H9 (cell line): ENCODE measurements at regions not wholly inside any gene's neighbourhood (a gene's known extent, or its start where the extent isn't known, plus 50 kb on each side); places are given as distances from the start of the nearest gene placed in this dataset.

Source experiments
- DNase-seq: peaks from one replicate; pipeline ENCODE4 v3.0.0-alpha.2; 2017
- H2AFZ ChIP-seq: one replicate; pipeline ENCODE4 v1.6.1; 2013; ENCODE audit warnings: mild to moderate bottlenecking, low read length, control low read depth, moderate library complexity
- H2AK5ac ChIP-seq: 2 replicates; pipeline ENCODE4 v1.6.1; 2013; ENCODE audit warnings: low read length, control low read depth, mixed read lengths; ENCODE audit not compliant: insufficient read length
- H2BK120ac ChIP-seq: one replicate; pipeline ENCODE4 v1.6.1; 2013; ENCODE audit warnings: low read depth, mild to moderate bottlenecking, low read length, control low read depth, inconsistent platforms; ENCODE audit not compliant: poor library complexity, severe bottlenecking
- H2BK12ac ChIP-seq: 2 replicates; pipeline ENCODE4 v1.6.1; 2013; ENCODE audit warnings: low read length, control low read depth, mixed read lengths, low read depth; ENCODE audit not compliant: insufficient read length
- H2BK15ac ChIP-seq: 2 replicates; pipeline ENCODE4 v1.6.1; 2013; ENCODE audit warnings: low read depth, low read length, control low read depth
- H2BK20ac ChIP-seq: one replicate; pipeline ENCODE4 v1.6.1; 2013; ENCODE audit warnings: low read depth, mild to moderate bottlenecking, low read length, control low read depth, inconsistent platforms; ENCODE audit not compliant: poor library complexity, severe bottlenecking
- H2BK5ac ChIP-seq: 2 replicates; pipeline ENCODE4 v1.6.1; 2013; ENCODE audit warnings: low read length, control low read depth, mixed read lengths; ENCODE audit not compliant: insufficient read length
- H3K14ac ChIP-seq: 2 replicates; pipeline ENCODE4 v1.6.1; 2013; ENCODE audit warnings: low read length, control low read depth; ENCODE audit not compliant: insufficient read depth
- H3K18ac ChIP-seq: 2 replicates; pipeline ENCODE4 v1.6.1; 2013; ENCODE audit warnings: low read depth, mild to moderate bottlenecking, mixed read lengths, low read length, control low read depth; ENCODE audit not compliant: insufficient read length
- H3K23ac ChIP-seq: 2 replicates; pipeline ENCODE4 v1.6.1; 2013; ENCODE audit warnings: low read length, control low read depth, mixed read lengths, low read depth; ENCODE audit not compliant: insufficient read length
- H3K23me2 ChIP-seq: 2 replicates; pipeline ENCODE4 v1.6.1; 2013; ENCODE audit warnings: low read depth, mild to moderate bottlenecking, mixed read lengths, low read length, control low read depth; ENCODE audit not compliant: insufficient read length, poor library complexity, severe bottlenecking
- H3K27ac ChIP-seq: 2 replicates; pipeline ENCODE4 v1.5.1; 2013; ENCODE audit warnings: low read length, control low read depth, mixed read lengths, low read depth; ENCODE audit not compliant: insufficient read length
- H3K27me3 ChIP-seq: 2 replicates; pipeline ENCODE4 v1.6.1; 2013; ENCODE audit warnings: low read length, control low read depth, inconsistent platforms; ENCODE audit not compliant: insufficient read depth
- H3K4ac ChIP-seq: 2 replicates; pipeline ENCODE4 v1.6.1; 2013; ENCODE audit warnings: low read depth, mild to moderate bottlenecking, control low read depth, inconsistent platforms, low read length, moderate library complexity
- H3K4me1 ChIP-seq: 2 replicates; pipeline ENCODE4 v1.6.1; 2013; ENCODE audit warnings: low read length, control low read depth, inconsistent platforms; ENCODE audit not compliant: insufficient read depth
- H3K4me2 ChIP-seq: 2 replicates; pipeline ENCODE4 v1.6.1; 2013; ENCODE audit warnings: low read length, control low read depth, mixed read lengths; ENCODE audit not compliant: insufficient read length, insufficient read depth
- H3K56ac ChIP-seq: 2 replicates; pipeline ENCODE4 v1.6.1; 2013; ENCODE audit warnings: low read depth, mild to moderate bottlenecking, mixed read lengths, low read length, control low read depth; ENCODE audit not compliant: insufficient read length
- H3K79me1 ChIP-seq: 2 replicates; pipeline ENCODE4 v1.6.1; 2013; ENCODE audit warnings: low read depth, mild to moderate bottlenecking, moderate library complexity, low read length, control low read depth, inconsistent platforms; ENCODE audit not compliant: insufficient read depth, poor library complexity, severe bottlenecking
- H3K79me2 ChIP-seq: 2 replicates; pipeline ENCODE4 v1.6.1; 2013; ENCODE audit warnings: low read length, control low read depth, inconsistent platforms; ENCODE audit not compliant: insufficient read depth
- H3K9ac ChIP-seq: 2 replicates; pipeline ENCODE4 v1.6.1; 2013; ENCODE audit warnings: low read length, control low read depth, mixed read lengths; ENCODE audit not compliant: insufficient read length; ENCODE audit errors: extremely low read depth
- H3K9me3 ChIP-seq: one replicate; pipeline ENCODE4 v1.6.1; 2013; ENCODE audit warnings: low read depth, low read length, inconsistent platforms; ENCODE audit not compliant: control insufficient read depth
- H3T11ph ChIP-seq: one replicate; pipeline ENCODE4 v1.6.1; 2013; ENCODE audit warnings: mild to moderate bottlenecking, low read length, control low read depth, inconsistent platforms
- H4K20me1 ChIP-seq: one replicate; pipeline ENCODE4 v1.6.1; 2013; ENCODE audit not compliant: control insufficient read depth, insufficient read length, insufficient read depth
- H4K5ac ChIP-seq: 2 replicates; pipeline ENCODE4 v1.6.1; 2013; ENCODE audit warnings: low read depth, mild to moderate bottlenecking, mixed read lengths, low read length, control low read depth; ENCODE audit not compliant: insufficient read length
- H4K8ac ChIP-seq: replicated peaks from 2 replicates; pipeline ENCODE4 v1.6.1; 2013; ENCODE audit warnings: low read length, control low read depth, mixed read lengths, low read depth; ENCODE audit not compliant: insufficient read length
- H4K91ac ChIP-seq: 2 replicates; pipeline ENCODE4 v1.6.1; 2013; ENCODE audit warnings: low read depth, mild to moderate bottlenecking, moderate library complexity, mixed read lengths, low read length, control low read depth; ENCODE audit not compliant: insufficient read length
- H3K27ac Mint-ChIP-seq, 3 experiments: 2 replicates in 2 of 3; 3 replicates in 1 of 3; pipeline ENCODE4 v1.8.0; 2020 to 2021; ENCODE audit warnings: mixed read lengths in 3 of 3, mild to moderate bottlenecking in 1 of 3, moderate library complexity in 1 of 3
- H3K27me3 Mint-ChIP-seq: 2 replicates; pipeline ENCODE4 v1.8.0; 2021; ENCODE audit warnings: low read depth, mild to moderate bottlenecking, moderate library complexity, mixed read lengths
- H3K36me3 Mint-ChIP-seq, 3 experiments: 2 replicates in 2 of 3; 3 replicates in 1 of 3; pipeline ENCODE4 v1.8.0; 2020 to 2021; ENCODE audit warnings: low read depth in 3 of 3, mixed read lengths in 3 of 3; ENCODE audit not compliant: insufficient read depth in 1 of 3
- H3K4me1 Mint-ChIP-seq, 2 experiments: 2 replicates each; pipeline ENCODE4 v1.8.0; 2020; ENCODE audit warnings: mixed read lengths in 2 of 2
- H3K4me3 Mint-ChIP-seq, 2 experiments: 2 replicates in 1 of 2; 3 replicates in 1 of 2; pipeline ENCODE4 v1.8.0; 2020 to 2021; ENCODE audit warnings: mild to moderate bottlenecking in 2 of 2, mixed read lengths in 2 of 2, moderate library complexity in 1 of 2
- H3K9me3 Mint-ChIP-seq, 2 experiments: 2 replicates in 1 of 2; 3 replicates in 1 of 2; pipeline ENCODE4 v1.8.0; 2020; ENCODE audit warnings: mild to moderate bottlenecking in 2 of 2, mixed read lengths in 2 of 2, moderate library complexity in 1 of 2
- CTCF ChIP-seq: fragments of 200-600 bp; sonication (generic); conservative IDR thresholded peaks from 3 replicates; pipeline ENCODE4 v1.8.0; 2021; ENCODE audit warnings: antibody characterized with exemption, mild to moderate bottlenecking

- H4K8ac ChIP-seq, result no peak overlapping the region
- H3K27ac ChIP-seq, result no peak overlapping the region
- no peak overlapping the region for H3T11ph ChIP-seq
- H3K79me2 ChIP-seq, result no peaks in the 10 kb centered on the region
- H2BK20ac ChIP-seq, result no peak overlapping the region
- H3K27me3 ChIP-seq, result no peaks in the 10 kb centered on the region; the same call in 1 of the 2 replicates
- no peaks in the 10 kb centered on the region for H3K79me1 ChIP-seq
- no peaks in the 10 kb centered on the region for H3K4me1 ChIP-seq
- H3K23me2 ChIP-seq, result no peaks in the 10 kb centered on the region
- no peak overlapping the region for H2BK15ac ChIP-seq
- no peaks in the 10 kb centered on the region; a peak in 2 of 5 replicates for H3K9me3 Mint-ChIP-seq
- H3K4me1 Mint-ChIP-seq, result peaks cover 3 to 9% of the 10 kb centered on the region in 2 experiments
- H2BK5ac ChIP-seq, result no peak overlapping the region
- no peak overlapping the region for H2AK5ac ChIP-seq
- H4K20me1 ChIP-seq, result no peaks in the 10 kb centered on the region
- no peak overlapping the region for H3K14ac ChIP-seq
- no peak overlapping the region for H3K4me3 Mint-ChIP-seq
- TF ChIP-seq CTCF, result no peak
- H3K27me3 Mint-ChIP-seq, result peaks cover 59% of the 10 kb centered on the region
- H3K9me3 ChIP-seq, result no peaks in the 10 kb centered on the region
- H3K4ac ChIP-seq, result no peak overlapping the region
- no peak overlapping the region for H3K27ac Mint-ChIP-seq
- DNase-seq, result no peak
- H3K36me3 Mint-ChIP-seq, result no peaks in the 10 kb centered on the region
- no peak overlapping the region for H2AFZ ChIP-seq
- H3K9ac ChIP-seq, result no peak overlapping the region
- H2BK120ac ChIP-seq, result no peak overlapping the region
- no peak overlapping the region for H3K23ac ChIP-seq
- H4K5ac ChIP-seq, result no peak overlapping the region
- H3K4me2 ChIP-seq, result no peak overlapping the region
- no peak overlapping the region for H2BK12ac ChIP-seq
- no peak overlapping the region for H4K91ac ChIP-seq
- no peak overlapping the region for H3K56ac ChIP-seq
- no peak overlapping the region for H3K18ac ChIP-seq
These were observed 121.2 kb upstream of the LINGO1 start for GRCh38 chr15:77753939-77754338.
